HepG2 (cell line): ENCODE measurements at regions not wholly inside any gene's neighbourhood (a gene's known extent, or its start where the extent isn't known, plus 50 kb on each side); places are given as distances from the start of the nearest gene placed in this dataset.

Experiments used
- ELF4 ChIP-seq: sonication (generic); formaldehyde crosslinking; IDR thresholded peaks from 2 replicates; pipeline ENCODE4 v1.5.0; 2020; ENCODE audit warnings: missing genetic modification reagents, mild to moderate bottlenecking, moderate library complexity, borderline replicate concordance
- HDAC1 ChIP-seq: sonication (generic); formaldehyde crosslinking; IDR thresholded peaks from 2 replicates; pipeline ENCODE4 v1.5.1; 2020; ENCODE audit warnings: mild to moderate bottlenecking, missing genetic modification reagents
- SIN3A ChIP-seq: IDR thresholded peaks from 2 replicates; pipeline ENCODE4 v1.6.1; 2011; ENCODE audit warnings: low read depth, mild to moderate bottlenecking, control low read depth, low read length, borderline replicate concordance
- TP53 ChIP-seq: sonication (generic); formaldehyde crosslinking; conservative IDR thresholded peaks from 2 replicates; pipeline ENCODE4 v1.4.0; 2020; ENCODE audit warnings: missing genetic modification reagents
- ZNF274 ChIP-seq: sonication (generic); formaldehyde crosslinking; IDR thresholded peaks from 2 replicates; pipeline ENCODE4 v1.5.1; 2020; ENCODE audit warnings: mild to moderate bottlenecking, missing genetic modification reagents
- ZNF616 ChIP-seq: sonication (generic); formaldehyde crosslinking; IDR thresholded peaks from 2 replicates; pipeline ENCODE4 v1.5.0; 2020; ENCODE audit warnings: low read depth, mild to moderate bottlenecking, missing genetic modification reagents

DNA sequence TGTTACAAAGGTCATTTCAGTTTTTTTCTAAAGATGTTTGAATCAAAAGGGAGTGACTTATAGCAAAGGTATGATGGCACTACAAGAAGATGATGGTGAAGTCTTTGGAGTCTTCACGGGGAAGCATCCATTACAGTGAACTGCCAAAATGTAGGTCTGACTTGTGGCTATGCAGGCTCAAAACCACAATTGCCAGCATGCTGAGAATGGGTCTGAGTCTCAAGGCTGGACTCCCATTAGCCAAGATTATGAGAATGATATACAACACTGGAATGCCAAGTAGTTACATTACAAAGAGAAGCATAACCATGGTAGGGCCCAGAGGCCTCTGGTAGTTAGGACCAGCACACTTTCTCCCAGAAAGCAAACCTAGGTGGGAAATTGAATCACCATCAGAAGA is 194.2 kb downstream of the MTHFS start:
- TF ChIP-seq ELF4 (CRISPR knock-in tag) (no peak), ZNF616 (CRISPR knock-in tag) (no peak), TP53 (CRISPR knock-in tag) (no peak), SIN3A (no peak), HDAC1 (CRISPR knock-in tag) (no peak), ZNF274 (CRISPR knock-in tag) (no peak)
